Ovary (tissue), 3 donors: ENCODE measurements at regions not wholly inside any gene's neighbourhood (a gene's known extent, or its start where the extent isn't known, plus 50 kb on each side); places are given as distances from the start of the nearest gene placed in this dataset.

Experiments used
- CTCF ChIP-seq, 3 donors: fragments of 450-650 bp in 2 of 3; fragments of 200-600 bp in 1 of 3; IDR thresholded peaks; one replicate each; pipeline versions ENCODE4 v1.5.1 to v1.8.0; 2016 to 2022; ENCODE audit warnings: antibody characterized with exemption in 3 of 3, mild to moderate bottlenecking in 1 of 3
- POLR2A ChIP-seq: fragments of 450-650 bp; IDR thresholded peaks from one replicate; pipeline ENCODE4 v1.6.1; 2017; ENCODE audit warnings: antibody characterized with exemption, mild to moderate bottlenecking, moderate library complexity
- donor health status: DM: no; HTN: no; CAD: no.

DNA sequence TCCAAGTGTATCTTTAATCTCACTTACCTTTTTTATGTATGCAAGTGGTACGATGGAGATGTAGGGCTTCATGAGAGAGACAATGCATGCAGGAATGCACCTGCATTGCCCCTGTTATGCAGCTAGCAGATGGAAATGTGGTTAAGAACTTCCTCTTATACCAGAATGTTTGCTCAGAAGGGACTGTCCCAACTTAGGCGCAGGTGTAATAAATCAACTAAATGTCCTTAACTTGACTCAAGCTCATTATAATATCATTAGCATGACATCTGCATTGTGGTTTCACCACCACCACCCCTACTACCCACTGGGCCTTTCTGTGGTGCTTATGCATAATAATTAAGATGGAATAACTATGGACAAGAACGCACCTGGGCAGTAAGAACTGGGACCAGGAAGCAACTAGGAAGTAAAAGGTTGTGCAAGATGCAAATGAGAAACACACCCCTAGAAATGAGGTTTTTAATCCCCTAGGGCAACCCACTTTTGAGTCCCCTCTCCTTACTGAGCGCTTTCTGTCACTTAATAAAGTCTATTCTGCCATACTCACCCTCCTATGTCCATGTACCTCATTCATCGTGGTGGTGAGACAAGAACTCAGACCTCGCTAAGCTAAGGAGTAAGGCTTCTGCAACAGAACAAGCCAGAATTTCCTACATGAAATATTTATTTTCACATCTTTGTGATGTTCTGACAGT is 1103.3 kb upstream of the B3GALT2 start:
- no peak for TF ChIP-seq CTCF (IDR thresholded peaks at IDR 0.05)
- no peak for TF ChIP-seq POLR2A
